CD4-positive, CD25-positive, alpha-beta regulatory T cell (primary cell): ENCODE measurements at regions not wholly inside any gene's neighbourhood (a gene's known extent, or its start where the extent isn't known, plus 50 kb on each side); places are given as distances from the start of the nearest gene placed in this dataset.

Source experiments
- ATAC-seq, 2 donors: fragments of 150-1000 bp; cut with Tn5 transposase; one replicate each; pipeline ENCODE4 v1.10.0; 2021; ENCODE audit warnings: low read depth in 2 of 2, moderate number of reproducible peaks in 2 of 2, moderate library complexity in 1 of 2
- DNase-seq, 3 donors: peaks; one replicate each; pipeline versions ENCODE4 v3.0.0 to v3.0.0-alpha.2; 2012 to 2022; ENCODE audit warnings: mixed read lengths in 1 of 3
- H3K27ac ChIP-seq: one replicate; pipeline ENCODE4 v1.7.0; 2013; ENCODE audit warnings: mild to moderate bottlenecking, low read length; ENCODE audit not compliant: insufficient read depth, poor library complexity, severe bottlenecking
- H3K27me3 ChIP-seq: one replicate; pipeline ENCODE4 v1.7.0; 2013; ENCODE audit warnings: low read length; ENCODE audit not compliant: control insufficient read depth, insufficient read depth
- H3K36me3 ChIP-seq: one replicate; pipeline ENCODE4 v1.7.0; 2013; ENCODE audit warnings: mild to moderate bottlenecking, low read length, moderate library complexity; ENCODE audit not compliant: control insufficient read depth, insufficient read depth
- H3K4me1 ChIP-seq: 2 replicates; pipeline ENCODE4 v1.7.0; 2013; ENCODE audit warnings: mild to moderate bottlenecking, low read length; ENCODE audit not compliant: insufficient read depth, control insufficient read depth, poor library complexity, severe bottlenecking
- H3K4me3 ChIP-seq: one replicate; pipeline ENCODE4 v1.7.0; 2013; ENCODE audit warnings: low read depth, mild to moderate bottlenecking, low read length, moderate library complexity
- H3K9me3 ChIP-seq, 2 experiments: 1 replicate in 1 of 2; 2 replicates in 1 of 2; pipeline ENCODE4 v1.7.0; 2013; ENCODE audit warnings: low read length in 2 of 2, mild to moderate bottlenecking in 1 of 2, moderate library complexity in 1 of 2; ENCODE audit not compliant: control insufficient read depth in 2 of 2
- H3K27ac Mint-ChIP-seq, 3 donors: one replicate each; pipeline ENCODE4 v1.8.0; 2020 to 2022; ENCODE audit warnings: mild to moderate bottlenecking in 3 of 3, mixed read lengths in 3 of 3, moderate library complexity in 2 of 3
- H3K27me3 Mint-ChIP-seq: one replicate; pipeline ENCODE4 v1.8.0; 2022; ENCODE audit warnings: mild to moderate bottlenecking, mixed read lengths
- H3K36me3 Mint-ChIP-seq: one replicate; pipeline ENCODE4 v1.8.0; 2020; ENCODE audit warnings: mixed read lengths
- H3K4me1 Mint-ChIP-seq, 4 donors: one replicate each; pipeline ENCODE4 v1.8.0; 2020 to 2022; ENCODE audit warnings: mixed read lengths in 4 of 4, mild to moderate bottlenecking in 1 of 4
- H3K4me3 Mint-ChIP-seq, 4 donors: one replicate each; pipeline ENCODE4 v1.8.0; 2020 to 2022; ENCODE audit warnings: mild to moderate bottlenecking in 4 of 4, mixed read lengths in 4 of 4, moderate library complexity in 3 of 4
- H3K9me3 Mint-ChIP-seq, 7 donors: one replicate each; pipeline ENCODE4 v1.8.0; 2020 to 2022; ENCODE audit warnings: mixed read lengths in 7 of 7, mild to moderate bottlenecking in 3 of 7, moderate library complexity in 2 of 7

DNA sequence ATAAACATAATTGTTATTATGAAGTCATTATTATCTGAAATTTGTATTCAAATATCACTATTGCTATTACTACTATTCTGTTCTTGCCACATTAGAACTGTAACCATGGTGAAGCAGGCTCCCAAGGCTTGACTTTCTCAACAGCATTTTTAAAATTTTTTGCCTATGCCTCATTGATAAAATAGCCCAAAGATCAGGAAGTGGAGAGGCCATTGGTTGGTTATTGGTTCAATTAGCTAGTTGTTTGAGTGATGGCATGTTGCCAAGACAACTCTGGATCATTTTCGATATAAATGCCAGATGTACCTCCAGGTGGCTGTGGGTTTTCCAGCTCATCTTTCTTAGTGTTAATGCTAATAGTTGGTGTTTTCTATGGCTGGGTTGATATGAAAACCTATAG is 513.5 kb downstream of the TRIB2 start:
- H3K27ac Mint-ChIP-seq: no peak overlapping the region
- H3K4me1 Mint-ChIP-seq: no peaks in the 10 kb centered on the region
- peaks cover 0 to 3% (median 0%) of the 10 kb centered on the region in 7 donors for H3K9me3 Mint-ChIP-seq
- ATAC-seq (no peak), DNase-seq (no peak)
- no peak overlapping the region for H3K27ac ChIP-seq
- H3K36me3 ChIP-seq: no peaks in the 10 kb centered on the region
- H3K4me3 ChIP-seq: no peak overlapping the region
- H3K36me3 Mint-ChIP-seq: no peaks in the 10 kb centered on the region
- no peaks in the 10 kb centered on the region for H3K27me3 ChIP-seq
- H3K27me3 Mint-ChIP-seq: no peaks in the 10 kb centered on the region
- H3K4me1 ChIP-seq: no peaks in the 10 kb centered on the region
- no peak overlapping the region for H3K4me3 Mint-ChIP-seq
- H3K9me3 ChIP-seq: no peaks in the 10 kb centered on the region

DNA sequence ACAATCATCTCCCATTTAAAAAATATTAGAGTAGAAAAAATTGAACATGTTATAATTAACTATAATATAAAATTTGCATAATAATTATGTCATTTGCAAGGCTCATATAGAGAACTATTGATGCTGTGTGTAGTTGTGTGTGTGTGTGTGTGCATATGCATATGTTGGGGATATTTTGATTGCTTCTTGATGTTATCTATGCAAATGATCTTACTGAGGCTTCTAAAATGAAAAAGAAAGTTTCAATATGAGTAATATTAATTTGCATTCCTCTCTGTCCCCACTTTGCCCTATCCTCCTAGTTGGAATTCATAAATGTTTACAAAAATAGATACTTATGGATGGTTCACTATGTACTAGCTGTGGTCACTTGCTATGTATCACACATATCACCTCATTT is 523.3 kb downstream of the TRIB2 start:
- DNase-seq: no peak
- ATAC-seq: no peak
- no peak overlapping the region for H3K27ac ChIP-seq
- H3K27ac Mint-ChIP-seq: no peak overlapping the region
- no peaks in the 10 kb centered on the region for H3K9me3 ChIP-seq
- no peaks in the 10 kb centered on the region for H3K27me3 ChIP-seq
- H3K4me1 Mint-ChIP-seq: no peaks in the 10 kb centered on the region
- no peaks in the 10 kb centered on the region for H3K36me3 Mint-ChIP-seq
- H3K9me3 Mint-ChIP-seq: peaks cover 0 to 9% (median 0%) of the 10 kb centered on the region in 7 donors
- H3K4me3 ChIP-seq: no peak overlapping the region
- H3K36me3 ChIP-seq: no peaks in the 10 kb centered on the region
- H3K4me1 ChIP-seq: no peaks in the 10 kb centered on the region
- H3K4me3 Mint-ChIP-seq: no peak overlapping the region
- H3K27me3 Mint-ChIP-seq: no peaks in the 10 kb centered on the region

DNA sequence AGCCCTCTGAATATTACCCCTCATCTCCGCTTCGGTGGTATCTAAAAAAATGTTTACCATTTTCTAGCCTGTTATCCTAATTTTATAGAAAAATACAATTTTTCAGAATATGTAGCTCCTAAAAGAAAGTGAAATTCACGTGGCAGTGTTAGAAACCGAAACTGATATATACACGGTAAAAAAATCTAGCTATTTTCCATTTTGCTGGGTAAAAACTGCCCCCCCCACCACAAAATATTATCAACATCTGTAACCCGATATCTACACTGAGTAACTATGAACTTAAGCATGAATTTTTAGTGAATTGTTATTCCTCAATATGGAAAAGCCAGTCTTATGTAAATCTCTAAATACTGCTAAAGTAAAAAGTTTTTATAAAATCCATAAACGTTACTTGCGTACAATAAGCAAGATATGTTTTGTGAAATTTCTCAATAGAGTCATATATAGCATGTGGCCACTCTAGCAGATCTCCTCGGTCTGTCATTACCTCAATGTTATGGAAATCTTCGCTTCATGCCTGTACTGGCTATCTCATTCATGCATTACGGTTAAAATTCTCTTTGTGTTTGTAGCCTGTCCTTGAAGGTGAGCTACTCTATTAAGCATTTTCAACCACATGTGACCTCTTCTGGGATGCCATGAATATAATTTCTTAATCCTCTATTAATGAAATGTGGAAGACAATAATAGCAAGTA is 524.2 kb downstream of the TRIB2 start:
- H3K27me3 Mint-ChIP-seq: no peaks in the 10 kb centered on the region
- Histone ChIP-seq H3K9me3 (no peaks in the 10 kb centered on the region), H3K27me3 (no peaks in the 10 kb centered on the region), H3K4me3 (no peak overlapping the region), H3K36me3 (no peaks in the 10 kb centered on the region), H3K4me1 (no peaks in the 10 kb centered on the region), H3K27ac (no peak overlapping the region)
- ATAC-seq (no peak), DNase-seq (no peak)
- no peak overlapping the region for H3K27ac Mint-ChIP-seq
- H3K36me3 Mint-ChIP-seq: no peaks in the 10 kb centered on the region
- H3K9me3 Mint-ChIP-seq: peaks cover 0 to 9% (median 0%) of the 10 kb centered on the region in 7 donors
- no peaks in the 10 kb centered on the region for H3K4me1 Mint-ChIP-seq
- no peak overlapping the region for H3K4me3 Mint-ChIP-seq

DNA sequence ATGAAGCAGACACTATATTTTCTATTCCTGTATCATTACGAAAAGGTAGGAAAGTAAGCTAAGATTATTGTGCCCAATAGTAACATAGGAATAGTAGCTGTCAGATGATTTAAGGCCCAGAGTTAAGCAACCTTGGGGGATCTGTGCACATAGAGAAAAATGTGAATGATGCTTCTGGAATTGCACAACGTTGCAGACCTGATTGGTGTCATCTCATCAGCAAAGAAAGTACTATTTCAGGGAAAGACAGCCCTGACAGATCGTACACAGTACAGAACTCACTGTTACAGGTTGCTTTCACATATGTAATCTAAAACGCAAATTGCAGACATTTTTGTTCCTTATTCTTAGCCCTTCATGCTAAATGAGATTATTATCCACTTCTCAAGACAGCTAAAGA is 535.9 kb downstream of the TRIB2 start:
- H3K27me3 Mint-ChIP-seq: no peaks in the 10 kb centered on the region
- H3K4me3 Mint-ChIP-seq: no peak overlapping the region
- H3K27ac Mint-ChIP-seq: no peak overlapping the region
- Histone ChIP-seq H3K4me3 (no peak overlapping the region), H3K4me1 (no peaks in the 10 kb centered on the region), H3K9me3 (no peaks in the 10 kb centered on the region), H3K36me3 (no peaks in the 10 kb centered on the region), H3K27ac (no peak overlapping the region), H3K27me3 (no peaks in the 10 kb centered on the region)
- no peaks in the 10 kb centered on the region for H3K4me1 Mint-ChIP-seq
- ATAC-seq: no peak
- no peaks in the 10 kb centered on the region for H3K36me3 Mint-ChIP-seq
- no peaks in the 10 kb centered on the region for H3K9me3 Mint-ChIP-seq
- no peak for DNase-seq

DNA sequence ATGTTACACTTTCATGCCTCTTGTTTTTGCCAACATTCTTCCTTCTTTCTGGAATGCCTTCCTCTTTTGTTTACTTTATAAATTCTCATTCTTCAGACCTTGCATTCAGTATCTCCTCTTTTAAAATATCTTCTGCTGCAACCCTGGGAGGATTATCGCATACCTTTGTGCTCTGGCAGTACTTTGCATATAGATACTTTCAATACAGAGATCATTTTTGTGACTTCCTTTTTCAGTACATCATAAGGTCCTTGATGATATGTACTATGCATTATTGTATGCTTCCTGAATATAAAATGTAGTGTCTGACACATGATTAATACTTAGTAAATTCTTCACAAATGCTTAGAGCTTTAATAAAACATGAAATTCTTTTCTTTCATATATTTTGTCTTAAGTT is 538.7 kb downstream of the TRIB2 start:
- Histone ChIP-seq H3K27ac (no peak overlapping the region), H3K27me3 (no peaks in the 10 kb centered on the region), H3K36me3 (no peaks in the 10 kb centered on the region), H3K9me3 (no peaks in the 10 kb centered on the region), H3K4me3 (no peak overlapping the region), H3K4me1 (no peaks in the 10 kb centered on the region)
- H3K4me1 Mint-ChIP-seq: no peaks in the 10 kb centered on the region
- no peaks in the 10 kb centered on the region for H3K27me3 Mint-ChIP-seq
- ATAC-seq: no peak
- no peaks in the 10 kb centered on the region for H3K36me3 Mint-ChIP-seq
- no peak overlapping the region for H3K4me3 Mint-ChIP-seq
- DNase-seq: no peak
- peaks cover 0 to under 1% (median 0%) of the 10 kb centered on the region in 7 donors for H3K9me3 Mint-ChIP-seq
- no peak overlapping the region for H3K27ac Mint-ChIP-seq

DNA sequence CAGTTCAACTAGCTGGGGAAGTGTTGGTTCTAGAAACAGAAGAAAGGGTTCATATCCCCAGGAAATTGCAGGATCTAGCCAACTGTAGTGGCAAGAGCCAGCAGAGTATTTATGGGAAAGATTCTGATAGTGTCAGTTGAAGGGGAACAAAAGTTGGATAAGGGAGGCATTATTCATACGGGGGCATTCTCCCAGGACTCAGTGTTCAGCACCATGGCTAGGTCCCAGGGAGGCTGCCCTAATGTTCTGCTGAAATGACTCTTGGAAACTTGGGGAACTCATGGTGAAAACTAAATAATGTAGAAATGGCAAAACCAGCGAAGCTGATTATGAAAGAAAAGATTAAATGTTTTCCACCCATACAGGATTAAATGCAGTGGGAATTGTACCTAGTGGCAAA is 543.7 kb downstream of the TRIB2 start:
- peaks cover 0 to 4% (median 0%) of the 10 kb centered on the region in 7 donors for H3K9me3 Mint-ChIP-seq
- Histone ChIP-seq H3K4me3 (no peak overlapping the region), H3K27ac (no peak overlapping the region), H3K27me3 (no peaks in the 10 kb centered on the region), H3K4me1 (no peaks in the 10 kb centered on the region), H3K36me3 (no peaks in the 10 kb centered on the region), H3K9me3 (no peaks in the 10 kb centered on the region)
- no peak overlapping the region for H3K27ac Mint-ChIP-seq
- no peaks in the 10 kb centered on the region for H3K4me1 Mint-ChIP-seq
- no peak overlapping the region for H3K4me3 Mint-ChIP-seq
- DNase-seq: no peak
- H3K36me3 Mint-ChIP-seq: no peaks in the 10 kb centered on the region
- ATAC-seq: no peak
- H3K27me3 Mint-ChIP-seq: no peaks in the 10 kb centered on the region

DNA sequence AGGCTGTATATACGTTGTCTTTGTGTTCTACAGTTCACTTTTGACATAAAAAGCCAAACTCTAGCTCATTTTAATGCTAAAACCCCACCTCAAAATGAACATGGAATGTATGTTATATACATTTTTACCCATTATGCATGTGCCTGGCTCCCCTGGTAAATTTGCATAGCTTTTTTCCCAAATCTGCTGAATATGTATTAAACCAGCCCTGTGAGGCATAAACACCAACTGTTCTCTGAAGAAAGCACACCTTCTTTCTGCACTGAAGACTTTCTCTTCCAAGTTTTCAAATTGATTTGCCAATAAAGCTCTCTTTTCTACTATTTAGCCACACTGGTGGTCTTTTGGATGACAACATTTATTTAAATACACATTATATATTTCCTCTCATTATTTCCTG is 549.4 kb downstream of the TRIB2 start:
- Histone ChIP-seq H3K4me3 (no peak overlapping the region), H3K9me3 (no peaks in the 10 kb centered on the region), H3K4me1 (no peaks in the 10 kb centered on the region), H3K27ac (no peak overlapping the region), H3K36me3 (no peaks in the 10 kb centered on the region), H3K27me3 (no peaks in the 10 kb centered on the region)
- Mint-ChIP-seq H3K27ac (no peak overlapping the region), H3K4me1 (no peaks in the 10 kb centered on the region), H3K27me3 (no peaks in the 10 kb centered on the region), H3K36me3 (no peaks in the 10 kb centered on the region), H3K4me3 (no peak overlapping the region), H3K9me3 (peaks cover 0 to 2% (median 0%) of the 10 kb centered on the region in 7 donors)
- DNase-seq (no peak), ATAC-seq (no peak)

DNA sequence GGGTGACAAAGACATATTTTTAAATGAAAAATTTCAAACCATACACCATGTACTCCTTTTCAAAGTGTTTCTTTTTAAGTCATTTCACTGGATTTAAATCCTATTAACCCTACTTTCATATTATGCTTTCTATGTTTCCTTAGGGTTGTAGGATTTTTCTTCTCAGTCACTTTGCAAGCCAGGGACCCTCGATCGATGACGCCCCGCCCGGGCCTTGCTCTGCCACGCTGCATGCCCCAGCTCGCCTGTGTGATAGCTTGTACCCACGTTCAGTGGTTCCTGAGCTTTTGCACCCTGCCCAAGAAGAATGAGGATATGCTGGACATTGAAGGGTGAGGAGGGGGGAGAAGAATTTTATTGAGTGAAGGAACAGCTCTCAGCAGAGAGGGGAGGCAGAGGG is 568.0 kb downstream of the TRIB2 start:
- Histone ChIP-seq H3K27ac (no peak overlapping the region), H3K36me3 (no peaks in the 10 kb centered on the region), H3K4me3 (no peak overlapping the region), H3K4me1 (no peaks in the 10 kb centered on the region), H3K27me3 (no peaks in the 10 kb centered on the region), H3K9me3 (no peaks in the 10 kb centered on the region)
- Mint-ChIP-seq H3K9me3 (peaks cover 0 to 2% (median 0%) of the 10 kb centered on the region in 7 donors), H3K27ac (no peak overlapping the region), H3K4me1 (no peaks in the 10 kb centered on the region), H3K4me3 (no peak overlapping the region), H3K27me3 (no peaks in the 10 kb centered on the region), H3K36me3 (no peaks in the 10 kb centered on the region)
- DNase-seq (no peak), ATAC-seq (no peak)
